H1 (cell line): ENCODE measurements at regions not wholly inside any gene's neighbourhood (a gene's known extent, or its start where the extent isn't known, plus 50 kb on each side); places are given as distances from the start of the nearest gene placed in this dataset.

ENCODE experiments used
- TF ChIP-seq, protein P1 (sequence below): fragments of 300-600 bp; sonication (generic); IDR thresholded peaks from 2 replicates; pipeline ENCODE4 v1.7.1; 2012; ENCODE audit warnings: low read length, moderate library complexity, mild to moderate bottlenecking, inconsistent platforms; ENCODE audit not compliant: insufficient replicate concordance

DNA sequence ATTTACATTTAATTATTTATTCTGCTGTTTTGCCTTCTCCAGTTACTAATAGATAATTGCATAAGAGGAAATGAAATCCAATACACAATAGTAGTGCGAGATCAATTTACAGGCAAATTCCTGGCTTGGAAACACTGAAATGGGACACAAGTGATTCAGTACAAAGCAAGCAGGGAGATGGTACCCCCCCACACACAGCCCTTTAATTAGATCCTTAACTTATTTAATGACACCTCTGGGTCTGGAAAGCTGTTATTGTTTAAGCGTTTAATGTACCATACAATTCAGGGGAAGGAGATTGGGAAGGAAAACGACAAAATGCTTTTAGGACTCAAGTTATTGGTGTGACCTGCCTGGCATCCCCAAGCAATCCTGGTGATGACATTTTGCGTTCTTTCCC, 318.2 kb downstream of the NPIPA8 start (continued):
- TF ChIP-seq, protein P1, sequence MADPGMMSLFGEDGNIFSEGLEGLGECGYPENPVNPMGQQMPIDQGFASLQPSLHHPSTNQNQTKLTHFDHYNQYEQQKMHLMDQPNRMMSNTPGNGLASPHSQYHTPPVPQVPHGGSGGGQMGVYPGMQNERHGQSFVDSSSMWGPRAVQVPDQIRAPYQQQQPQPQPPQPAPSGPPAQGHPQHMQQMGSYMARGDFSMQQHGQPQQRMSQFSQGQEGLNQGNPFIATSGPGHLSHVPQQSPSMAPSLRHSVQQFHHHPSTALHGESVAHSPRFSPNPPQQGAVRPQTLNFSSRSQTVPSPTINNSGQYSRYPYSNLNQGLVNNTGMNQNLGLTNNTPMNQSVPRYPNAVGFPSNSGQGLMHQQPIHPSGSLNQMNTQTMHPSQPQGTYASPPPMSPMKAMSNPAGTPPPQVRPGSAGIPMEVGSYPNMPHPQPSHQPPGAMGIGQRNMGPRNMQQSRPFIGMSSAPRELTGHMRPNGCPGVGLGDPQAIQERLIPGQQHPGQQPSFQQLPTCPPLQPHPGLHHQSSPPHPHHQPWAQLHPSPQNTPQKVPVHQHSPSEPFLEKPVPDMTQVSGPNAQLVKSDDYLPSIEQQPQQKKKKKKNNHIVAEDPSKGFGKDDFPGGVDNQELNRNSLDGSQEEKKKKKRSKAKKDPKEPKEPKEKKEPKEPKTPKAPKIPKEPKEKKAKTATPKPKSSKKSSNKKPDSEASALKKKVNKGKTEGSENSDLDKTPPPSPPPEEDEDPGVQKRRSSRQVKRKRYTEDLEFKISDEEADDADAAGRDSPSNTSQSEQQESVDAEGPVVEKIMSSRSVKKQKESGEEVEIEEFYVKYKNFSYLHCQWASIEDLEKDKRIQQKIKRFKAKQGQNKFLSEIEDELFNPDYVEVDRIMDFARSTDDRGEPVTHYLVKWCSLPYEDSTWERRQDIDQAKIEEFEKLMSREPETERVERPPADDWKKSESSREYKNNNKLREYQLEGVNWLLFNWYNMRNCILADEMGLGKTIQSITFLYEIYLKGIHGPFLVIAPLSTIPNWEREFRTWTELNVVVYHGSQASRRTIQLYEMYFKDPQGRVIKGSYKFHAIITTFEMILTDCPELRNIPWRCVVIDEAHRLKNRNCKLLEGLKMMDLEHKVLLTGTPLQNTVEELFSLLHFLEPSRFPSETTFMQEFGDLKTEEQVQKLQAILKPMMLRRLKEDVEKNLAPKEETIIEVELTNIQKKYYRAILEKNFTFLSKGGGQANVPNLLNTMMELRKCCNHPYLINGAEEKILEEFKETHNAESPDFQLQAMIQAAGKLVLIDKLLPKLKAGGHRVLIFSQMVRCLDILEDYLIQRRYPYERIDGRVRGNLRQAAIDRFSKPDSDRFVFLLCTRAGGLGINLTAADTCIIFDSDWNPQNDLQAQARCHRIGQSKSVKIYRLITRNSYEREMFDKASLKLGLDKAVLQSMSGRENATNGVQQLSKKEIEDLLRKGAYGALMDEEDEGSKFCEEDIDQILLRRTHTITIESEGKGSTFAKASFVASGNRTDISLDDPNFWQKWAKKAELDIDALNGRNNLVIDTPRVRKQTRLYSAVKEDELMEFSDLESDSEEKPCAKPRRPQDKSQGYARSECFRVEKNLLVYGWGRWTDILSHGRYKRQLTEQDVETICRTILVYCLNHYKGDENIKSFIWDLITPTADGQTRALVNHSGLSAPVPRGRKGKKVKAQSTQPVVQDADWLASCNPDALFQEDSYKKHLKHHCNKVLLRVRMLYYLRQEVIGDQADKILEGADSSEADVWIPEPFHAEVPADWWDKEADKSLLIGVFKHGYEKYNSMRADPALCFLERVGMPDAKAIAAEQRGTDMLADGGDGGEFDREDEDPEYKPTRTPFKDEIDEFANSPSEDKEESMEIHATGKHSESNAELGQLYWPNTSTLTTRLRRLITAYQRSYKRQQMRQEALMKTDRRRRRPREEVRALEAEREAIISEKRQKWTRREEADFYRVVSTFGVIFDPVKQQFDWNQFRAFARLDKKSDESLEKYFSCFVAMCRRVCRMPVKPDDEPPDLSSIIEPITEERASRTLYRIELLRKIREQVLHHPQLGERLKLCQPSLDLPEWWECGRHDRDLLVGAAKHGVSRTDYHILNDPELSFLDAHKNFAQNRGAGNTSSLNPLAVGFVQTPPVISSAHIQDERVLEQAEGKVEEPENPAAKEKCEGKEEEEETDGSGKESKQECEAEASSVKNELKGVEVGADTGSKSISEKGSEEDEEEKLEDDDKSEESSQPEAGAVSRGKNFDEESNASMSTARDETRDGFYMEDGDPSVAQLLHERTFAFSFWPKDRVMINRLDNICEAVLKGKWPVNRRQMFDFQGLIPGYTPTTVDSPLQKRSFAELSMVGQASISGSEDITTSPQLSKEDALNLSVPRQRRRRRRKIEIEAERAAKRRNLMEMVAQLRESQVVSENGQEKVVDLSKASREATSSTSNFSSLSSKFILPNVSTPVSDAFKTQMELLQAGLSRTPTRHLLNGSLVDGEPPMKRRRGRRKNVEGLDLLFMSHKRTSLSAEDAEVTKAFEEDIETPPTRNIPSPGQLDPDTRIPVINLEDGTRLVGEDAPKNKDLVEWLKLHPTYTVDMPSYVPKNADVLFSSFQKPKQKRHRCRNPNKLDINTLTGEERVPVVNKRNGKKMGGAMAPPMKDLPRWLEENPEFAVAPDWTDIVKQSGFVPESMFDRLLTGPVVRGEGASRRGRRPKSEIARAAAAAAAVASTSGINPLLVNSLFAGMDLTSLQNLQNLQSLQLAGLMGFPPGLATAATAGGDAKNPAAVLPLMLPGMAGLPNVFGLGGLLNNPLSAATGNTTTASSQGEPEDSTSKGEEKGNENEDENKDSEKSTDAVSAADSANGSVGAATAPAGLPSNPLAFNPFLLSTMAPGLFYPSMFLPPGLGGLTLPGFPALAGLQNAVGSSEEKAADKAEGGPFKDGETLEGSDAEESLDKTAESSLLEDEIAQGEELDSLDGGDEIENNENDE: no peak
